Type B pancreatic cell (in vitro differentiated cells): ENCODE measurements at regions not wholly inside any gene's neighbourhood (a gene's known extent, or its start where the extent isn't known, plus 50 kb on each side); places are given as distances from the start of the nearest gene placed in this dataset.

ENCODE experiments used
- DNase-seq: peaks from one replicate; pipeline ENCODE4 v3.0.0; 2021; ENCODE audit warnings: mixed read lengths; ENCODE audit not compliant: unreplicated experiment; ENCODE audit errors: extremely low spot score
- H3K27ac Mint-ChIP-seq: 2 replicates; pipeline ENCODE4 v1.8.0; 2021; ENCODE audit warnings: mild to moderate bottlenecking, mixed read lengths
- H3K27me3 Mint-ChIP-seq: 2 replicates; pipeline ENCODE4 v1.8.0; 2021; ENCODE audit warnings: mixed read lengths
- H3K36me3 Mint-ChIP-seq: 2 replicates; pipeline ENCODE4 v1.8.0; 2021; ENCODE audit warnings: mixed read lengths
- H3K4me1 Mint-ChIP-seq: one replicate; pipeline ENCODE4 v1.8.0; 2021; ENCODE audit warnings: mixed read lengths; ENCODE audit not compliant: unreplicated experiment
- H3K4me3 Mint-ChIP-seq: 2 replicates; pipeline ENCODE4 v1.8.0; 2021; ENCODE audit warnings: mild to moderate bottlenecking, mixed read lengths
- H3K9me3 Mint-ChIP-seq: 2 replicates; pipeline ENCODE4 v1.8.0; 2021; ENCODE audit warnings: mixed read lengths
- CTCF ChIP-seq: fragments of 200-600 bp; sonication (generic); conservative IDR thresholded peaks from 2 replicates; pipeline ENCODE4 v1.5.0; 2021; ENCODE audit warnings: antibody characterized with exemption, mild to moderate bottlenecking

- Mint-ChIP-seq H3K27ac (no peak overlapping the region), H3K27me3 (no peaks in the 10 kb centered on the region), H3K4me3 (peak overlapping the region; percentile 5), H3K4me1 (peaks cover 32% of the 10 kb centered on the region), H3K36me3 (peaks cover 3% of the 10 kb centered on the region), H3K9me3 (peaks cover 4% of the 10 kb centered on the region)
- TF ChIP-seq CTCF, result no peak
- no peak for DNase-seq
Measured at GRCh38 chr5:34586117-34586885, 69.8 kb upstream of the RAI14 start.

- no peak for DNase-seq
- no peak for TF ChIP-seq CTCF
- Mint-ChIP-seq H3K36me3 (peaks cover 3% of the 10 kb centered on the region), H3K9me3 (peaks cover 4% of the 10 kb centered on the region), H3K4me1 (peaks cover 32% of the 10 kb centered on the region), H3K27me3 (no peaks in the 10 kb centered on the region), H3K27ac (no peak overlapping the region), H3K4me3 (no peak overlapping the region)
Measured at GRCh38 chr5:34587355-34588241, 68.5 kb upstream of the RAI14 start.

GRCh38 chr5:34589832-34590231 lies 66.3 kb upstream of the RAI14 start:
- Mint-ChIP-seq H3K4me1 (peaks cover 25% of the 10 kb centered on the region), H3K4me3 (no peak overlapping the region), H3K9me3 (peaks cover 4% of the 10 kb centered on the region), H3K27me3 (no peaks in the 10 kb centered on the region), H3K27ac (no peak overlapping the region), H3K36me3 (peaks cover 3% of the 10 kb centered on the region)
- DNase-seq, result no peak
- no peak for TF ChIP-seq CTCF

GRCh38 chr5:34591723-34592122 lies 64.4 kb upstream of the RAI14 start:
- Mint-ChIP-seq H3K4me3 (no peak overlapping the region), H3K9me3 (no peaks in the 10 kb centered on the region), H3K27ac (no peak overlapping the region), H3K27me3 (no peaks in the 10 kb centered on the region), H3K4me1 (peaks cover 11% of the 10 kb centered on the region), H3K36me3 (no peaks in the 10 kb centered on the region)
- no peak for DNase-seq
- no peak for TF ChIP-seq CTCF

GRCh38 chr5:34597034-34598027 lies 58.8 kb upstream of the RAI14 start:
- Mint-ChIP-seq H3K4me1 (peaks cover 20% of the 10 kb centered on the region), H3K27me3 (no peaks in the 10 kb centered on the region), H3K36me3 (no peaks in the 10 kb centered on the region), H3K9me3 (peaks cover 4% of the 10 kb centered on the region), H3K4me3 (peak overlapping the region; percentile 16), H3K27ac (peak overlapping the region; percentile 20)
- DNase-seq, result no peak
- no peak for TF ChIP-seq CTCF
